GM23338 (cell line): ENCODE measurements at regions not wholly inside any gene's neighbourhood (a gene's known extent, or its start where the extent isn't known, plus 50 kb on each side); places are given as distances from the start of the nearest gene placed in this dataset.

Source experiments
- EZH2 ChIP-seq: fragments of 200-600 bp; sonication (generic); IDR thresholded peaks from one replicate; pipeline ENCODE4 v1.8.0; 2017; ENCODE audit warnings: antibody characterized with exemption, mild to moderate bottlenecking, low read depth; ENCODE audit not compliant: unreplicated experiment
- TF ChIP-seq, protein P1 (sequence below), 2 experiments: fragments of 200-600 bp in 1 of 2; sonication (generic) in 1 of 2; conservative IDR thresholded peaks; 2 replicates each; pipeline versions ENCODE4 v1.5.1 to v1.6.1; 2016 to 2017; ENCODE audit warnings: antibody characterized with exemption in 2 of 2, low read depth in 2 of 2, mild to moderate bottlenecking in 2 of 2, moderate library complexity in 1 of 2

GRCh38 chr6:33880104-33880678, 76.4 kb upstream of the MLN start:
- no peak for TF ChIP-seq EZH2
- TF ChIP-seq, protein P1, sequence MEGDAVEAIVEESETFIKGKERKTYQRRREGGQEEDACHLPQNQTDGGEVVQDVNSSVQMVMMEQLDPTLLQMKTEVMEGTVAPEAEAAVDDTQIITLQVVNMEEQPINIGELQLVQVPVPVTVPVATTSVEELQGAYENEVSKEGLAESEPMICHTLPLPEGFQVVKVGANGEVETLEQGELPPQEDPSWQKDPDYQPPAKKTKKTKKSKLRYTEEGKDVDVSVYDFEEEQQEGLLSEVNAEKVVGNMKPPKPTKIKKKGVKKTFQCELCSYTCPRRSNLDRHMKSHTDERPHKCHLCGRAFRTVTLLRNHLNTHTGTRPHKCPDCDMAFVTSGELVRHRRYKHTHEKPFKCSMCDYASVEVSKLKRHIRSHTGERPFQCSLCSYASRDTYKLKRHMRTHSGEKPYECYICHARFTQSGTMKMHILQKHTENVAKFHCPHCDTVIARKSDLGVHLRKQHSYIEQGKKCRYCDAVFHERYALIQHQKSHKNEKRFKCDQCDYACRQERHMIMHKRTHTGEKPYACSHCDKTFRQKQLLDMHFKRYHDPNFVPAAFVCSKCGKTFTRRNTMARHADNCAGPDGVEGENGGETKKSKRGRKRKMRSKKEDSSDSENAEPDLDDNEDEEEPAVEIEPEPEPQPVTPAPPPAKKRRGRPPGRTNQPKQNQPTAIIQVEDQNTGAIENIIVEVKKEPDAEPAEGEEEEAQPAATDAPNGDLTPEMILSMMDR (conservative IDR thresholded peaks at IDR 0.05; ENCODE audit: low read depth in 2 of 2), result no peak
